GM18517 (cell line): ENCODE measurements at regions not wholly inside any gene's neighbourhood (a gene's known extent, or its start where the extent isn't known, plus 50 kb on each side); places are given as distances from the start of the nearest gene placed in this dataset.

Experiments
- ATAC-seq: cut with Tn5 transposase; IDR thresholded peaks from one replicate; pipeline ENCODE4 v1.9.1; 2021; ENCODE audit warnings: mild to moderate bottlenecking, moderate library complexity; ENCODE audit not compliant: unreplicated experiment

DNA sequence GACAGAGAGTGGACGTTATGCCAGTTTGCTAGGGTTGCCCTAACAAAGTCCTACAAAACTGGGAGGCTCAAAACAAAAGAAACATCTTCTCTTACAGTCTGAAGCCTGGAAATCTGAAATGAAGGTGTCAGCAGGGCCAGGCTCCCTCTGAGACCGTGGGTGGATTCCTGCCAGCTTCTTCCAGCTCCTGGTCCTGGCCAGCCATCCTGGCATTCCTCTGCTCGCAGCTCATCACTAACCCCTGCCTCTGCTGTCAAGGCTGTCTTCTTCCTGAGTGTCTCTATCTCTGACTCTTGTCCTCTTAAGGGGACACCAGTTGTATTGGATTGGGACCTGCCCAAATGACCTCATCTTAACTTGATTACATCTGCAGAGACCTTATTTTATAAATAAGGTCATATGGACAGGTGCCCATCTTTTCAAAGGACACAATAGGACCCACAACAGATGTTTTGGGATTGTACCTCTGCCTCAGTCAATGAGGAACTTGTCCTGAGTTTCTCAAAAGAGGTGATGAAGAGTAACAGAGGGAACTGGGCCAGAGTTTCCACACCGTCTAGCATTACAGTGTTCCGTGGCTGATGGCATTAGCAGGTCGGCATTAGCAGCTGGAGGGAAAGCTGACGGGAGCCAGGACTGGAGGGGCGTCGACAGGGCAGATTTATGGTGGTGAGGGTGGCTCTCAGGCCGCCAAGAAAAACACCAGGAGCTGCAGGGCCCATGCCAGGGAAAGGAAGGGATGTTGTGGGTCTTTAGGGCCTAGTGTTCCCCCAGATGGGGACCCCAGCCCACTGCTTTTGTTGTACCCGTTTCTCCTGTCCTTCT, 157.3 kb downstream of the TBXT start:
- no peak for ATAC-seq

DNA sequence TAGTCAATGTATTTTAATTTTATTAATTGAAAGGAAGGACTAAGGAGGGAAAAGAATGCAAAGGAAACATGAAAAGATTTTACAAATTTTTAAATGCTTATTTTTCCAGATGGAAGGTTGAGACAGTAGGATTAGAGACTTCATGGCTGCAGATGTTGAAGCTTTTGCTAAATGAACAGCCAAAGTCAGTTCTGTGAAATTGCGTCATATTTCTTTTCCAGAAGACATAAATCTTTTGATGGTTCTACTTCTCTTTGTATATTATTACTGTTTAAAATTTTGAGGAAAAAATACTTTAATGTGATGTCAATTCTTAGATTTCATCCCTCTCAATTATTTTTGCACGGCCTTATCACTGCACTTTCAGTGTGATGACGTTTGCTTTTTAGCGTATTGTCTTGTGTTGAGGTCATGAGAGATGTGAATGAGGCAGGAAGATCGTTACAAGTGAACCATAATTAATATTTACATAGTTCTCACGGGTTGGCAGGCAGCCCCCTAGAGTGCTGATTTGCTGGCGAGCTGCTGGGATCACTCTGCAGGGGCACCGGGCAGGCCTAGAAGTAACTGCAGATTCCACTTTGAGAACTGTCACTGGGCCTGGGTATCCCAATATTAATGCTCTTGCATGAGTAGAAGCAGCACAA, 158.1 kb downstream of the TBXT start:
- no peak for ATAC-seq

DNA sequence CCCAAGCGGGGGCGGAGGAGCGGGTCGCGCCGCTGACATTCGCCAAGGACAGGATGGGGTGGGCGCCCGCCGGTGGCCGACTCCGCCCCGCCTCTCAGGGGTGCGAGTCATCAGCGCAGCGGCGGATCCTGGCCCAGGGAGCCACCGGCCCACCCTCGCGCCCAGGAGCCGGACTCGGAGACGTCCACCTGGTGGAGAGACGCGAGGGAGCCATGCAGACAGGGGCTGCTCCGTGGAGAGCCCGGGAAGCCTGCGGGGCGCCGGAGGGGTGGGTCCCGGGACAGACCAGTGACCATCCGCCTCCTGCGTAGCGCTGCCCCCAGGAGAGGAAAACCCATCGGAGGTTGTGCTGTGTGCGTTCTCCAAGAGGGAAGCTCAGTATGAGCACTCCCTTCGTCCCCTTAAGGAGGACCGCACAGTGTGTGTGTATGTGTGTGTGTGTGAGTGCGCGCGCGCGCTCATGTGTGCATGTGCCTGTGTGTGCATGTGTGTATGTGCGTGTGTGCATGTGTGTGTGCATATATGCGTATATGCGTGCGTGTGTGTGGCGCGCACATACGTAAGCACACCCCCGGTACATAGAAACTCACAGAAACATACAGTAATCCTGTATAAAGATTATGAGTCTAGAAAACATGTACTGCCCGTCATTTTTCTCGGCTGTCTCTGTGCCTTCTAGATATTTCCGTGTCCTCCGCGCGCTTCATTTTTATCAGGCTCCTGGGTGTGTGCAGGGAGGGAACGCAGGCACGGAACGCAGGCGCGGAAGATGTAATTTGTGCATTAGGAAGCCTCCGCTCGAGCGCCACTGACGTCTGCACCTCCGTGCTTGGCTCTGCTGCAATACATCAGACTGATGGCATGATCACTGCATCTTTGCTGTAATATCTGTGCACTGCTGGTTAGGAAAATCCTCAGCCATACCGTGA, 158.9 kb downstream of the TBXT start:
- no peak for ATAC-seq

DNA sequence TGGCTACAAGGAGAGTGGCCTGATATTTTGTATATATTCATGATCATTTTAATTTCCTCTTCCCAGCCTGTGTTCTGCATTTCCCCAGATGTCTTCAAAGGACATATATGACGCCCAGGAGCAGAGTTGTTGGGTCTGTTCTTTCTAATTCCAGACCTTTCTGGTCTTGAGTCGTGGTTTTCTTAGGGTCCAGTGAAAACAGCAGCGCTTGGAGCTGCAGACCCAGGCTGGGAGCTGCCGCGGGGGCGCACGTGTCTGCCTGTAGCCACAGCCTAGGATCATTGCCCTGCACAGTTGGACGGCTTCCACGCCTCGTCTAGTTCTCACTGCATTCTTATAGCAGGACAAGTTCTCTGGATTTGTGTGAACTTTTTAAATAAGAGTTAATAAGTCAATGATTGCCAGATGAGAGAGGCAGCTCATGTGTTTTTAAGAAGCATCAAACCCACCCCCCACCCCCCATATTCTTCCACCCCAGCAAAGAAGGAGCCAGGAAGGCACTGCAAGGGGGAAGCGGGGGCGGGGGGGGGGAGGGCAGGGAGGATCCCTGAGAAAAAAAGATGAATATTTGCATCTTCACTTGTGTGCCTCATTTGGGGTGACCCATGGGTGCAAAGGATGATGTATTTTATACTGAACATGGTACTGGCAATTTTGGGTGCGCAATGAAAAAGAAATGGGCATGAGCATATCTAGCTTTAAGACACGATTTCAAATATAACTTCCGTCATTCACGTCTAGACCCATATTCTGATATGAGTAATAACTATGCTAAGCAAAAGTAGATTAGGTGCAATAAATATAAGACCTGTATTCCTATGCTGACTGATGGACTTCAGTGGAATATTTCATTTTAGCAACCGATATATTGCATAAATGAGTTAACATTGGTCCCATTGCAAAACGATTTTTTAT, 160.0 kb downstream of the TBXT start:
- ATAC-seq = no peak

DNA sequence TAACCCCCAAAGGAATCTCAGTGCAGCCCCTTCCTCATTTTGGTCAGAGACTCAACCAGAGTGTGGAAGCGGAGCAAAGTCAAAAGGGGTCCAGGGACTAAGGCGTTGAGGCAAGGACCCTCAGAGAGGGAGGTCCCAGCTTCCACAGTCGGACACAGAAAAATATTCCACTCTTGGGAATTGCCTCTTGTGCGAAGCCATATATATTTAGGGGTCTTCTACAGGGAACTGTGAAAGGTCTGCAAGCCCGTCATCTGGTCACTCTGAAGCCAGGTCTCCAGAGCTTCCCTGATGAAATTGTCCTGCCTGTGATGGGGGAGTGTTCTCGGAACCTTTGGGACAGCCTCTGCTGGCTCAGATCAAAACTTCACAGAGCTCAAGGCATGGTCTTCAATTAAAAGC, 160.8 kb downstream of the TBXT start:
- ATAC-seq = no peak

DNA sequence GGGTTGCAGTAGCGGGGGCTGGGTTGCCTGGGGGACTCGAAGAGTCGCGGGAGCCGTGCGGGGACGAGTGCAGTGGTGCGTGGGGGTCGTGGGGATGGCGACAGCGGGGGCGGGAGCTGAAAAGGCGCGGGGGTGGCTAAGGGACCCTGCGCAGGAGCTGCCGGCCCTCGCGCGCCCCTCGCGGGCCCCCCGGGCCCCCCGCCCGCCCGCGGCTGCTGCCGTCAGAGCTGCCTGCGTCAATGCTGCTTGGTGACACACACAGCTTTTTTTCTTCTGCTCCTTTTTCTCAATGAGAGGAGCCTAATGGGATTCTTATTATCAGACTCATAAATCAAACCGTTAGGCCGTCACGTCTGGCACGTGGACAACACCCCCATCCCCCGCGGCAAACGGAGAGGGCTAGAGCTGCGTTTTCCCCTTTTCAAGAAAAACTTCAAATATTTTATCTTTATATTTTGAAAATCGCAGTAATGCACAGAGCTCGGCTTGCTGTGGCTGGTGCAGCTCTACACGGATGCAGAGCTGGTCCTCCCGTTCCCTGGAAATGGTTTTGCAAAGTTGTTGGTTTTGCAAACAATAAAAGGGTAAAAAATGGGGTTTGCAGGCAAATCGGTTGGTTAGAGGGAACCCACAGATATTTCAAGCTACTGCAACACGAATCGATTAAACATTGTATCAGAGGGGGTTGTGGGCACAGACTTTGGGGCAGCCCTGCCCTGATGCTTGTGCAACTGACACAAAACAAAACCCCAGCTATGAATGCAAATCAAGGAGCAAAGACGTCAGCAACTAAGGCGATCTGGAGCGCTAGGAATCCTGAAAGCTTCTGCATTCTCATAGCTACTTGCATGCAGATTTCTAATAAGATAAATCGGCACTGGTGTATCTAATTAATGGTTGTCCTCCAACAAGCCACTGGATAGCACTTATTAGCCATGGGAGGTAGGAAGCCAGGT, 161.4 kb downstream of the TBXT start:
- ATAC-seq = no peak

DNA sequence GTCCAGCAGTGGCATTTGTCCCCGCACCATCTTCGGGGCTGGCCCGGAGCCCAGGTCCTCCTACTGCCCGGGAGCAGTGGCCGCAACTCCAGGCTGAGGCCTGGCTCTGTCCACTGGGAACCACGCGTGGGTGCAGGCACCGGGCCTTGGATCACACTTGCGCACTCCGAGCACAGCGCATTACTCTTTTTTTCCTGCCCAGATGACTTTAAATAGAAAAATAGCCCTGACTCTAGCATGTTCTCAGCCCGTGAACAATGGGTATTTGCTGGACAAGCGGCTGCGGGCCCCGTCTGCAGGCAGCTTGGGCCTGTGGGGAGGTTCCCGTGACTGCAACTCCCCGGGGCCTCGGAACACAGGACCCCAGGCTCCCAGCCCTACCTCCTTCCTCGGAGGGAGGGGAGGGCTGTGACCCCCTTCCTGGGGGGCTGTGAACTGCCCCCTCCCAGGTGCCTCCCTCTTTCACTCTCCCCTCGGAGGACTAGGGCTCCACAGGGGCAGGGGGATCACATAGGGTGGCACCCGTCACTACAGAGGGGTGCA, 162.2 kb downstream of the TBXT start:
- no peak for ATAC-seq

DNA sequence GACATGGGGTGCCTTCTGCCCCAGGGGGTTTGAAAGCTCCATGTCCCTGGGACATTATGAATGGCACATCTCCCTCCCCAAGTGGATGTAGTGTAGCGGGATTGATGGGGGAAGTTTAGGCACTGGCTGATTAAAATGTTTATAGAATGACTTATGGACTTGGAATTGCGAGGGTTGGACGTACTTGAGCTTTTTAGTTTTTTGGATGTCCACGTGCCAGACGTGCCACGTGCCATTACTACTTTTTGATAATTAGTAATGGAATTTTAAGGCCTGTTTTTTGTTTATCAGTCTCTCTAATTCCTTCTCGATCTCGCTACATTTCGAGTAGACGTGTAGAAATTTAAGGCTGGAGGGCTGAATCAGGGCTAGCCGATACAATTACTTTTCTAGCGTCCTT, 162.8 kb downstream of the TBXT start:
- ATAC-seq = no peak

DNA sequence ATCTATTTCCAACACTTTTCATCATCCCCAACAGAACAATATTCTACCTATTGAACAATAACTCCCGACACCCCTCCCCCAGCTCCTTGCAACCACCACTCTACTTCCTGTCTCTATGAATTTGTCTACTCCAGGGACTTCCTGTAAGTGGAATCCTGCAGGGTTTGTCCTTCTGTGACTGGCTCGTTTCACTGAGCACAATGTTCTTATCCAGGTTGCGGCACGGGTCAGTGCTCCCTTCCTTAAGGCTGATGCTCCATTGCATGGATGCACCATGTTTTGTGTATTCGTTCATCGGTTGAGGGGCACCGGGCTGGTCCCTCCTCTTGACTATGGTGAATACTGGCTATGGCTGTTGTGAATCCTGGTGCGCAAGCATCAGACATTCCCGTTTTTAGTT, 163.2 kb downstream of the TBXT start:
- no peak for ATAC-seq

DNA sequence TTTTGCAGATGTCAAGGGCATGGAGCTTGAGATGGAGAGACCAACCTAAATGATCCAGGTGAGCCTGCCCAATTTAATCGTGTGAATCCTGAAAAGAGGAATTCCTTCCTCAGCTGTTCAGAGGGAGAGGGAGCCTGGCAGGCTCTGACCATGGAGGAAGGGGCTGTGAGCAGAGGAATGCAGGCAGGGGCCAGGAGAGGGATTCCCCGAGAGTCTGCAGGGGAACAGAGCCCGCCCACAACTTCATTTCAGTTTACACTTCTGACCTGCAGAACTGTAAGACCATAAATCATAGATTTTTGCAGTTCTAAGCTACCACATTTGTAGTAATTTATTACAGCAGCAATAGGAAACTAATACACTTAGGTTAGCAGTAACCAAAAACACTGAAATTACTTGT, 164.1 kb downstream of the TBXT start:
- ATAC-seq = no peak

DNA sequence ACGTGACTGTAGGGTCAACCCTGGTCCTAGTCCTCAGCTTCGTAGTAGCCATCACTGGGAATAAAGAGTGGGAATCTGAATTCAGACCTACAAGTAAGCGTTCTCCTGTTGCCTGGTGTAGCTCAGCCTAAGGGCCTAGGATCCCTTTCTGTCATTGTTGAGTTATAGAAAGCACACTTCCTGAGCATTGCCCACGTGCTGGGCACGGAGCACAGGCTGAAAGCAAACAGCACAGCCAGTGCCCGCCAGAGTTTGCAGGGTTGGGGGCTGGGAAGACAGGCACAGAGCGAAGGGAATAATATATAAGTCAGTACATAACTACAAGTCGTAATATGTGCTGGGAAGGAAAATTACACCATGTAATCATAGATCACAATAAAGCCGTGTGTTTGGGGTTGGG, 166.3 kb downstream of the TBXT start:
- ATAC-seq = no peak

DNA sequence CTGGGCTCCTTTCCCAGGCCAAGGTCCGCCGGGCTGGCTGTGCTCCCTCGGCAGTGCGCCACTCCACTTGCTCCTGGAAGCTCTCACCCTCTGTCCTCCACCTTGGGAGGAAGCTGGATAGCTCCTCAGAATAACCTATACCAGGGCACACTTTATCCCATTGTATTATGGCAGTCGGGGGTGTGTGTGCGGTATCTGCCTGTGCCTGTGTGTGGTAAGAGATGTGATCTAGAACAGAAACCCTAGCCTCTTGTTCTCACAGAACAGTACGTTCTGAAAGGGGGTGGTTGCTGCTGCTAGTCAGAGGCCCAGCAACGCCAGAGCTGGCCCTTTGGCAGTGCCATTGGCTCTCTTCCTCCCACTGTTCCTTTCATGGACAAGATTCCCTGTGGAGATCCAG, 168.4 kb downstream of the TBXT start:
- ATAC-seq = no peak

DNA sequence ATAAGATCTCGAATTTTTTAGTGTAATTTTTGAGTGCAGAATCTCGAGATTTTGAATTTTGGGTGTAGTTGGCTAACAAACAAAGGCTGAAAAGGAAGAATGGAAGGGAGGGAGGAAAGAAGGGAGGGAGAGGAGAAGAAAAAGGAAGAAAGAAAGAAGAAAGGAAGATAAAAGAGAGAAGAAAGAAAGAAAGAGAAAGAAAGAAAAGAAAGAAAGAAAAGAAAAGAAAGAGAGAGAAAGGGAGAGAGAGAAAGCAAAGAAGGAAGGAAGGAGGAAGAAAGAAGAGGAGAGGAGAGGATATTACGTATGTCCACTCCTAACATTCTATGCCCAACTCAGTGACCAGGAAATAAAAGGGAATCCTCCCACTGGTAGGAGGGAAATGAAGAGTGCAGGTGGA, 169.6 kb downstream of the TBXT start:
- ATAC-seq = no peak

DNA sequence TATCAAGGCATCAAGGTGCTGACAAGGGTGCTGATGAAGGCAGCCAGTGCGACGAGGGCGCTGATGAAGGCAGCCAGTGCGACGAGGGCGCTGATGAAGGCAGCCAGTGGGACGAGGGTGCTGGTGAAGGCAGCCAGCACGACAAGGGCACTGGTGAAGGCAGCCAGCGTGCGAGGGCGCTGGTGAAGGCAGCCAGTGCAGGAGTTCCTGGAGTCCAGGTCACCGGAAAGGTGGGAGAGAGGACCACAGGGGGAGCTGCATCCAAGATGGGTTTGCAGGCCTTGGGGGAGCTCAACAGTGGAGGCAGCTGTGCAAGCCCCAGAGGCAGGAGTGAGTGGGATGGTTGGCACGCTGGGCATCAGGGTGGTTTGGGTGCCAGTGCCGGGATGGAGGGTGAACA, 176.3 kb downstream of the TBXT start:
- ATAC-seq = no peak

DNA sequence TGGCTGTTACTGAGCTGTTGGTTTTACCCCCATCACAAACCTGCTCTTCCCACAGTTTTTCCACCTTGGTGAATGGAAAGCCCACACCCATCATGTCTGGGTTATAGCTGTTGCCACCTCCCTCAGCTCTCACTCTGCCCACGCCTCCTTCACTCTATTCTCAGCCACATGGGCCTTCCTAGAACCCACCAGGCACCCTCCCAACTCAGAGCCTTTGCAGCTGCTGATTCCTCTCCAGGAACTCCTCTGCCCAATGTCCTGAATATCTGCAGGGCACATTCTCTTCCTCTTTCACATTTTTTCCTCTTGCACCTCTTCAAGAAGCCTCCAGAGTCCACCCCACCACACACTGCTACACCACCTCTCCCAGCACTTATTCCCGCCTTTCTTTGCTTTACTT, 177.4 kb downstream of the TBXT start:
- no peak for ATAC-seq

DNA sequence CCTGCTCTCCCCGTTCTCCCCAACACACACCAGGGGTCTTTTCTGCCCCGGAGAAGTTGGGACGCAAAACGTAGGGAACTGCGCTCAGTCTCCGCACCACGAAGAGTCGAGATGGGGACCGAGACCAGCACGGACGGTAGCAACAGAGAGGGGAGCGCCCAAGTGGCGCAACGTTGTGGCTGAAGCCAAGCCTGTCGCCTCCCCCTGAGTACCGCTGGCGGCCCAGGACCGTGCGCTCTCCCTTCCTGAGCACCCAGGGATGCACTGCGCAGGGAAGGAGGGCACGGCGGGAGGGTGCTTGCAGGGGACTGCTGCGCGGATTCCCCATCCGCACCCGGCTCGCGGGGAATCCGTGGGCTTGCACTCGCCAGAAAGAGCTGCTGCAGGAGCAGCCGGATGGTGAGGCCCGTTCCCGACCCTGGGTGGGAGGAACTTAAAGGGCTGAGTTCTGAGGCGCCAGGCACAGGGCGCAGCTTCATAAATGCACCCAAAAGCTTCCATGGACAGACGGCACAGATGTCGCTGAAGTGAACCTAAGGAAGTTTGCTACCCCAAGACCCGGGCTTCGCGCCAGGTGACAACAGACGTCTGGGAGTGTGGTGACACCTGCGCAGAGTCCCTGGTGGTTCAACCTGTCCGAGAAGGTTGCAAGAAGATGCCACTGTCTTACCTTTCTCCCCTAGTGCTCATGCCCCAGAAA, 178.7 kb downstream of the TBXT start:
- no peak for ATAC-seq

DNA sequence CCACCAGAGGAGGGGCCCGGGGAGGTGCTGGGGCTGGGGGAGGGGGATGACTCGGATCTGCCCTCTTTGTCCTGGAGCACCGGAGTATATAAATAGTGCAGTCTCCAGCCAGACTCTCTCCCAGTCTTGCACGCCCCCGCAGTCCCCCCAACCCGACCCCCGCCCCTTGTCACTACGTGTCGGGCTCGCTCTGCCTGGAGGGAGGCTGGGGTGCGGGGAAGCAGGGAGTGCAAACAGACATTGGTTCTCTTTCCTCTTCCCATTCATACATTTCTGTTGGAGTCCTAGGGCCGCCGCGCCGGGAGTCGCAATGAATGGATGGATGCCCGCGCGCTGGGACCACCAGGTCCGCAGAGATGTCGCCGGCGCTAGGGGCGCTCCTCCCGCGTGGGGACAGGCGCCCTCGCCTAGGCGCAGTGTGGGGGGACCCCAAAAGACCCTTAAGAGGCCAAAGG, 179.3 kb downstream of the TBXT start:
- no peak for ATAC-seq

DNA sequence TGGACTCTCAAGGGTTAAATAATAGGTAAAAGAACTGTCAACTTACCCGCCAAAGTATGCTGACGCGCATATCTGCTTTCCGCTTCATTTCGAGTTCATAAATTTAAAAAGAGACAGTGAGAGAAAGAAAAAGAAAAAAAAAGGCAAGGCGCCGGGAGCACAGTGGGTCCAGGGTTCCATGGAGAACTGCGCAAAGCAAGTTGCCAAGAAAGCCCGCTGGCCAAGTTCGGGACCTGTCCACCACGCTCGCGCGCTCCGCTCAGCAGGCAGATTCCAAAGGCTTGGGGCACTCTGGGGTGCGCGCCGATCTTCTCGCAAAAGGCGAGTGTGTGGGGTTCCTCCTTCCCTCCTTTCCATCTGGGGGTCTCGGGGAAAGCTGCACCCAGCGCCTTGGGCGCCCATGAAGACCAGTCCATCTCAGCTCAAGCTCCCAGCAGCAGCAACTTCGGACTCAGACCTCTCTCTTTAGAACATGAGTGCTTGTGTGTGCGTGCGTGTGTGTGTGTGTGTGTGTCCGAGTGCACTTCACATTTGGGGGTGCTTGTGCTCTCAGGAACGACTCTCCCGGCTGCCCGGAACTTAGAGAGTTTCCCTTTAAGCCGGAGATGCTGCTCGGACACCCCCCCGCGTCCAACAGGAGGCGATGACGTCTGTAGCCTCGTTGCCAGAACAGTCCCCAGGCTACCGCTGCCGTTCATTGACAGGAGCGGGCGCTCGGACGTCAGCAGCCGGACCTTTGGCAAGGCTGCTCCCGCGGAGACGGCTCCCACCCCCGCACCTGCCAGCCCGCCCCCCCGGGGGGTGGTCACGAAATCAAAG, 180.0 kb downstream of the TBXT start:
- no peak for ATAC-seq
